ENCODE measurements at regions not wholly inside any gene's neighbourhood (a gene's known extent, or its start where the extent isn't known, plus 50 kb on each side); places are given as distances from the start of the nearest gene placed in this dataset.

DNA sequence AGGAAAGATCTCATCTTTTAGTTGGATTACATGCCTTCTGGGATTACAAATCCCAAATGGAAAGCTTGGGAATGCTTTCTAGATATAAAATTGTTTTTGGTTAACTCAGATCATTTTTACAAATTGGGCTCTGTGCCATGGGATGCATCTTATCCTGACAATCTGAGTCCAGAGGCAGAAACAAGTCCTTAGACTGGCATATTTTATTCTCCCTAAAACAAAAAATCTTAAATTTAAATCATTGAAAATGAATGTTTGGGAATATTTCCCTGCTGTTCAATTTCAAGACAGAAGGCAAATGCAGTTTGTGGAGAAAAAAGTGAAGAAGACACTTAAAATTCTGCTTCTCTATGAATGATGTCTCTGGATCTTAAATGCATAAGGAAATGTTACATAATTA, 456.6 kb upstream of the GOT2 start:
- Histone ChIP-seq H3K9me3 (ENCODE audit: control insufficient read depth in 2 of 2, low read length in 2 of 2) (no peaks in the 10 kb centered on the region), H3K9ac (ENCODE audit: low read depth in 1 of 2, low read length in 2 of 2) (no peak overlapping the region), H3K36me3 (ENCODE audit: control insufficient read depth in 2 of 2, insufficient read depth in 2 of 2, low read length in 2 of 2) (no peaks in the 10 kb centered on the region), H3K27ac (ENCODE audit: low read depth in 2 of 2, low read length in 2 of 2) (no peak overlapping the region), H3K4me1 (ENCODE audit: control insufficient read depth in 2 of 2, insufficient read depth in 2 of 2, low read length in 2 of 2) (no peaks in the 10 kb centered on the region), H3K4me3 (ENCODE audit: low read length in 2 of 2) (no peak overlapping the region), H3K27me3 (ENCODE audit: control insufficient read depth in 2 of 2, insufficient read depth in 2 of 2, low read length in 2 of 2) (no peaks in the 10 kb centered on the region)

DNA sequence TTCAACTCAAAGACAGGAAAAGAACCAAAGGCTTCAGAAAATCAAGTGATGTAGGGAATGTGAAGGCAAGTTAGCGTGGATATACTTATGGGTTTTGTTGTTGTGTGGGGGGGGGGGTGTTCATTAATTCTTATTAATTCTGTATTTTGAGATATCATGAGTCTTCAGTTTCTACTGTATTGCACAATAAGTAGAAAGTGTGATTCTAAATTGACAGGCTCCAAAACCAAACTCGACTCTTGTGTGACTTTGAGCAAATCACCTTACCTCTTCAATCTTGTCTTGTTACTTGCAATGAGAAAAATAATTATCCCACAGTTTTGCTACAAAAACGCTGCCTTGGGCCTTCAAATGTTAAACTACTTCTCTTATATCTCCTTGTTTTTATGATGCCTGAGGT, 453.9 kb upstream of the GOT2 start:
- peaks cover 0 to 2% of the 10 kb centered on the region in 2 donors for H3K9me3 ChIP-seq (ENCODE audit: control insufficient read depth in 2 of 2, low read length in 2 of 2)
- H3K4me3 ChIP-seq (ENCODE audit: low read length in 2 of 2), result no peak overlapping the region
- no peak overlapping the region for H3K27ac ChIP-seq (ENCODE audit: low read depth in 2 of 2, low read length in 2 of 2)
- H3K9ac ChIP-seq (ENCODE audit: low read depth in 1 of 2, low read length in 2 of 2), result no peak overlapping the region
- no peaks in the 10 kb centered on the region for H3K36me3 ChIP-seq (ENCODE audit: control insufficient read depth in 2 of 2, insufficient read depth in 2 of 2, low read length in 2 of 2)
- no peaks in the 10 kb centered on the region for H3K4me1 ChIP-seq (ENCODE audit: control insufficient read depth in 2 of 2, insufficient read depth in 2 of 2, low read length in 2 of 2)
- no peaks in the 10 kb centered on the region for H3K27me3 ChIP-seq (ENCODE audit: control insufficient read depth in 2 of 2, insufficient read depth in 2 of 2, low read length in 2 of 2)

DNA sequence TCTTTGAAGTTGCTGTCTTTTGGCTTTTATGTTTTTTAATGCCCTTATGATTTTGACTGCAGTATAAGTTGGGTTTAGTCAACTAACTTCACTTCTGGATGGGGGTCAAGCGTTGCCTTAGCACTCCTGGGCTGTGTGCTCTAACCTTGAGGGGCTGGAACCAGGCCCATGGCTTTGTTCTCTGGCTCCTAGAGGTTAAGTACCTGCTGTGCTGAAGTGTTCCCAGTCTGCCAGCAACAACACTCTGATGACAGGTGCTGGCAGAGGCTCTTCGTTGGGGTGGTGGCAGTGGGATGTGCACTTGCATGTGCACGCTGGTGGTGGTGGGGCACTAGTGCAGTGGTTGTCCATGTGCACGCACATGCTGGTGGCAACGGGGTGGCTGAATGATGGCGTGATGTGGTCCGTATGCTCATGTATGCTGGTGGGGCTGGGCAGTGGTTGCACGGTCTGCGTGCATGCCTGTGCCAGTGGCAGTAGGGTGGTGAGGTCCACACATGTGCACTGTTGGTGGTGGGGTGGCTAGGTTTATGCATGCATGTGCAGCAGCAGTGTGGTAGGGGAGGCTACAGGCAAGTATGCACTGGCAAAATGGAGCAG, 447.8 kb upstream of the GOT2 start:
- no peaks in the 10 kb centered on the region for H3K27me3 ChIP-seq (ENCODE audit: control insufficient read depth in 2 of 2, insufficient read depth in 2 of 2, low read length in 2 of 2)
- no peak overlapping the region for H3K9ac ChIP-seq (ENCODE audit: low read depth in 1 of 2, low read length in 2 of 2)
- H3K36me3 ChIP-seq (ENCODE audit: control insufficient read depth in 2 of 2, insufficient read depth in 2 of 2, low read length in 2 of 2), result no peaks in the 10 kb centered on the region
- H3K4me1 ChIP-seq (ENCODE audit: control insufficient read depth in 2 of 2, insufficient read depth in 2 of 2, low read length in 2 of 2), result no peaks in the 10 kb centered on the region
- H3K27ac ChIP-seq (ENCODE audit: low read depth in 2 of 2, low read length in 2 of 2), result no peak overlapping the region
- H3K9me3 ChIP-seq (ENCODE audit: control insufficient read depth in 2 of 2, low read length in 2 of 2), result peaks cover 0 to 2% of the 10 kb centered on the region in 2 donors
- no peak overlapping the region for H3K4me3 ChIP-seq (ENCODE audit: low read length in 2 of 2)

DNA sequence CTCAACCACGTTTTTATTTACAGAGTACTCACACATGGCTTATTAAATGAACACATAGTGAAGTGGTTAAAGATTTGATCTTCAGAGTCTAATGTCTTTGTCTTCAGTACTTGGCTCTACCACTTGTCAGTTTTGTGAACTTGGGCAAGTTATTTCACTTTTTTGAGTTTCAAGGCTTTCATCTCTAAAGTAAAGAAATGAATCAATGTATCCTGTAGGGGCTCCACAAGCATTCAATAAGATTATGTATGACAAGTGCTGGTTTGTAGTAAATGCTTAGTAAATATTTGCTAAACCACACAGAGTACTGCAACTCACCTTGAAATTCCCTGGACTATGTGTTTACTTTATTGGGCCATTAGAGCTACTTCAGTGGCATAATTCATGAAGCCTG, 446.0 kb upstream of the GOT2 start:
- Histone ChIP-seq H3K27ac (ENCODE audit: low read depth in 2 of 2, low read length in 2 of 2) (no peak overlapping the region), H3K4me3 (ENCODE audit: low read length in 2 of 2) (no peak overlapping the region), H3K9me3 (ENCODE audit: control insufficient read depth in 2 of 2, low read length in 2 of 2) (peaks cover 0 to 2% of the 10 kb centered on the region in 2 donors), H3K27me3 (ENCODE audit: control insufficient read depth in 2 of 2, insufficient read depth in 2 of 2, low read length in 2 of 2) (no peaks in the 10 kb centered on the region), H3K36me3 (ENCODE audit: control insufficient read depth in 2 of 2, insufficient read depth in 2 of 2, low read length in 2 of 2) (no peaks in the 10 kb centered on the region), H3K9ac (ENCODE audit: low read depth in 1 of 2, low read length in 2 of 2) (no peak overlapping the region), H3K4me1 (ENCODE audit: control insufficient read depth in 2 of 2, insufficient read depth in 2 of 2, low read length in 2 of 2) (no peaks in the 10 kb centered on the region)

DNA sequence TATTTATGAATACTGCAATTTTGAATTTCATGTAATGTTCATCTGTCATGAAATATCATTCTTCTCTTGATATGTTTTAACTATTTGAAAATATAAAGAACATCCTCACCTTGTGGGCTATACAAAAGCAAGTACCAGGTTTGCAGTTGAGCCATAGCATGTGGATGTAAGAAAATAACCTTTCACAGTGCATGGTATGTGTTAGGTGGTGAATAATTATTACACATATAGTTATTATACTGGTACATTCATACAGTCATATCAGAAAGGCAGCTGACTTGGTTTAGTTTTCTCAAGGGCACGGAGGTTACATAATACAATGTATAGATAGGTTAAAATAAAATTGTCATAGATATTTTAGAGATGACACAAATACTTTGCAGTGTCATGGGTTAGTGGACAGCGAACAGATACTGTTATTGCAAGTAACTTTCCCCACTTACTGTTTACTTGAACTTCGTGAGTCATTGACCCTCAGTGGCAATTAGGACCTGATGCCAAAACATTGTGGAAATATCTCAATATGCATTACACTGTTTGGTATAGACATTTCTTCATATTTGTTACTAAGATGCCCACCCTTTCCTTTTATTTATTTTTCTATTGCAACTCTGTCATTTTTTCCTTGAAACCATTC, 445.4 kb upstream of the GOT2 start:
- Histone ChIP-seq H3K27me3 (ENCODE audit: control insufficient read depth in 2 of 2, insufficient read depth in 2 of 2, low read length in 2 of 2) (no peaks in the 10 kb centered on the region), H3K36me3 (ENCODE audit: control insufficient read depth in 2 of 2, insufficient read depth in 2 of 2, low read length in 2 of 2) (no peaks in the 10 kb centered on the region), H3K4me1 (ENCODE audit: control insufficient read depth in 2 of 2, insufficient read depth in 2 of 2, low read length in 2 of 2) (no peaks in the 10 kb centered on the region), H3K9ac (ENCODE audit: low read depth in 1 of 2, low read length in 2 of 2) (no peak overlapping the region), H3K9me3 (ENCODE audit: control insufficient read depth in 2 of 2, low read length in 2 of 2) (peaks cover 0 to 2% of the 10 kb centered on the region in 2 donors), H3K4me3 (ENCODE audit: low read length in 2 of 2) (no peak overlapping the region), H3K27ac (ENCODE audit: low read depth in 2 of 2, low read length in 2 of 2) (no peak overlapping the region)

DNA sequence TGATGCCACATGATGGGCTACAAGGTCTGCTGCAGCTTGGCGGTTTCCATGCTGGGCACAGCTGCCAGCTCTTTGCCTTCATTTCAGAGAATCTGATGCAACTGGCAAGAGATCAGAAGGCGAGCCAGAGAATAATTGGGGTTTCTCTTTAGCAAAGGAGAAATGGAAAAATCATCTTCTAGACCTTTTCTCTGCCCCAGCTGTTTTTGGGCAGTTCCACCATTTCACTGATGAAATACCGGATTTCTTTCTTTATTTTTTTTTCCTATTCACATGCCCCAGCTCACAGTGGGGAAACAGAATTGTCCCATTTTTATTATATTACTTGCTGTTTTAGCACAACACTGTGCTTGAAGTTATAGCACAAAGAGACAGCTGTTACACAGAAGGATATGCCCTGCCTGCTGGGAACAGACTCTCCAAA, 439.3 kb upstream of the GOT2 start:
- no peaks in the 10 kb centered on the region for H3K27me3 ChIP-seq (ENCODE audit: control insufficient read depth in 2 of 2, insufficient read depth in 2 of 2, low read length in 2 of 2)

DNA sequence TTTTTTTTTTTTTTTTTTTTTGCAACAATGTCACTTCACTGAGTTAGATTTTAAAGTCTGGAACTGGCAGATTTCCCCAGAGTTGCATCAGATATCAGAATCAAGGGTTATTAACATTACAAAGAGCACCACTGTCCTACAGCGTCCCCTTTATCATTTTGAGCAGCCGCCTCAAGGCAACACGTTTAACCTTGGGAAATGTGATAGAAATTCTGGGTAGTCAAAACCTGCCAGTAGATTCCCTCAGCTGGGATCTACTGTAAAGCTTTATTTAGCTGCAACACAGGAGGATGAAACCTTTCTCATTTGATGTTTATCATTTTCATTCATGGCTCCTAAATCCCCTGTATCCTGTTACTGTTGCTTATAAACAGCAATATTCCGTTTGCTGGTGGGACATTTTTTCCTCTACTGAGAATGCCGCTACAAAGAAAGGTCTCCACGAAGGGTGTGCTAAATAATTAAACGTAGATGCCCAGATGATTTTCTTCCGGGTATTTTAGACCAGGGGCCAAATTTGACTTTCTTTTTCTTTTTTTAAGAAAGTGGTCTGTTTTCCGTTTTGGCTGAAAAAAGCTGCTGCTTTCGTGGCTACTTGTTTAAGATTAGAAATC, 436.1 kb upstream of the GOT2 start:
- no peaks in the 10 kb centered on the region for H3K27me3 ChIP-seq (ENCODE audit: control insufficient read depth in 2 of 2, insufficient read depth in 2 of 2, low read length in 2 of 2)
- H3K36me3 ChIP-seq (ENCODE audit: control insufficient read depth in 2 of 2, insufficient read depth in 2 of 2, low read length in 2 of 2), result no peaks in the 10 kb centered on the region
- H3K9ac ChIP-seq (ENCODE audit: low read depth in 1 of 2, low read length in 2 of 2), result no peak overlapping the region
- no peak overlapping the region for H3K27ac ChIP-seq (ENCODE audit: low read depth in 2 of 2, low read length in 2 of 2)
- no peak overlapping the region for H3K4me3 ChIP-seq (ENCODE audit: low read length in 2 of 2)
- no peaks in the 10 kb centered on the region for H3K4me1 ChIP-seq (ENCODE audit: control insufficient read depth in 2 of 2, insufficient read depth in 2 of 2, low read length in 2 of 2)
- H3K9me3 ChIP-seq (ENCODE audit: control insufficient read depth in 2 of 2, low read length in 2 of 2), result no peaks in the 10 kb centered on the region

More for the DNA sequence above, 439.3 kb upstream of the GOT2 start:
- no peaks in the 10 kb centered on the region for H3K4me1 ChIP-seq (ENCODE audit: control insufficient read depth in 2 of 2, insufficient read depth in 2 of 2, low read length in 2 of 2)
- H3K9me3 ChIP-seq (ENCODE audit: control insufficient read depth in 2 of 2, low read length in 2 of 2), result no peaks in the 10 kb centered on the region
- H3K27ac ChIP-seq (ENCODE audit: low read depth in 2 of 2, low read length in 2 of 2), result no peak overlapping the region
- no peaks in the 10 kb centered on the region for H3K36me3 ChIP-seq (ENCODE audit: control insufficient read depth in 2 of 2, insufficient read depth in 2 of 2, low read length in 2 of 2)
- no peak overlapping the region for H3K4me3 ChIP-seq (ENCODE audit: low read length in 2 of 2)
- H3K9ac ChIP-seq (ENCODE audit: low read depth in 1 of 2, low read length in 2 of 2), result no peak overlapping the region

DNA sequence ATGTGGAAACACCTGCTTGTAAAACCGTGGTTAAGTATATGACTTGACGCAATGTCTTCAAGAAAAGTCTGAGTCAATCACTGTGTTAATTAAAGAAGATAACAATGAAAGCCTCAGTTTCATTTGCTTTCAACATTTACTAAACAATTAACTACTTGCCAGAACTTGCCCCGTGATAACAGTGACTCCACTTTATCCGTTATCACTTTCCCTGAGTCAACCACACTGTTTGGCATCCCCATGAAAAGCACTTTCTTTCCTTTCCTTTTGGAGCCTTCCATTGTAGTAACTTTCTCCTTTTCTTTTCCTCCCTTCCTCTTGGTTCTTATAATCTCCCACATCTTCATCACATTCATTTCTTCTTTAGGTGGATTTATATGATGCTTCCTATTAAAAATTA, 435.1 kb upstream of the GOT2 start:
- Histone ChIP-seq H3K4me1 (ENCODE audit: control insufficient read depth in 2 of 2, insufficient read depth in 2 of 2, low read length in 2 of 2) (no peaks in the 10 kb centered on the region), H3K36me3 (ENCODE audit: control insufficient read depth in 2 of 2, insufficient read depth in 2 of 2, low read length in 2 of 2) (no peaks in the 10 kb centered on the region), H3K9ac (ENCODE audit: low read depth in 1 of 2, low read length in 2 of 2) (no peak overlapping the region), H3K4me3 (ENCODE audit: low read length in 2 of 2) (no peak overlapping the region), H3K9me3 (ENCODE audit: control insufficient read depth in 2 of 2, low read length in 2 of 2) (peaks cover 0 to 2% of the 10 kb centered on the region in 2 donors), H3K27me3 (ENCODE audit: control insufficient read depth in 2 of 2, insufficient read depth in 2 of 2, low read length in 2 of 2) (no peaks in the 10 kb centered on the region), H3K27ac (ENCODE audit: low read depth in 2 of 2, low read length in 2 of 2) (no peak overlapping the region)

DNA sequence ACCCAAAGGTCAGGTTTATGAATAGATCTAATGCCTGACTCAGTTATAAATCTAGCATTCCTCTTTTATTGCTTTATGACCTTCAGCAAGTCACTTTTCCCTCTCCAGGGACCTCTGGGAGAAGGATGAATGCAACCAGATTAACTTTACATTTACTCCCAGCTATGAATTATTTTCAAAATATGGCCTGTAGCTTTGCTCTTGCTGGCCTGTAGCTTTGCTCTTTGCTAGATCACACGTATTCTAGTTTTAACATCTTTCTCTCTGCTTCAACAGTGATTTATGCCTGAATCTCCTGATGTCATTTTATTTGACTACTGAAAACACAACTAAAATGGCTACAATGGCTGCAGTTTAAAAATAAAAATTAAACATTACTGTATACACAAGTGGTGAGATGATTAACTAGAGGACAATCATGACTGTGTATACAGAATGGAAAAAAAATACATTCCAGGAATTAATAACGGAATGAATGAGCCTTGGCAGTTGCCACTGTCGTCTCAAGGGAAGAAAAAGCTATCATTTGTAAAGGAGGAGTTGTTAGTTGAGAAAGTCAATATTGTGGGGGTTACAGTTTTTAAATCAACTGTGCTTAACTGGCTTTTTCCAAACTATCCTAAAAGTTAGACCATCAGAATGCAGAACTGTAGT, 434.5 kb upstream of the GOT2 start:
- H3K9me3 ChIP-seq (ENCODE audit: control insufficient read depth in 2 of 2, low read length in 2 of 2), result peaks cover 0 to 2% of the 10 kb centered on the region in 2 donors
- H3K9ac ChIP-seq (ENCODE audit: low read depth in 1 of 2, low read length in 2 of 2), result no peak overlapping the region
- H3K4me1 ChIP-seq (ENCODE audit: control insufficient read depth in 2 of 2, insufficient read depth in 2 of 2, low read length in 2 of 2), result no peaks in the 10 kb centered on the region
- no peaks in the 10 kb centered on the region for H3K36me3 ChIP-seq (ENCODE audit: control insufficient read depth in 2 of 2, insufficient read depth in 2 of 2, low read length in 2 of 2)
- no peak overlapping the region for H3K27ac ChIP-seq (ENCODE audit: low read depth in 2 of 2, low read length in 2 of 2)
- no peaks in the 10 kb centered on the region for H3K27me3 ChIP-seq (ENCODE audit: control insufficient read depth in 2 of 2, insufficient read depth in 2 of 2, low read length in 2 of 2)
- no peak overlapping the region for H3K4me3 ChIP-seq (ENCODE audit: low read length in 2 of 2)

DNA sequence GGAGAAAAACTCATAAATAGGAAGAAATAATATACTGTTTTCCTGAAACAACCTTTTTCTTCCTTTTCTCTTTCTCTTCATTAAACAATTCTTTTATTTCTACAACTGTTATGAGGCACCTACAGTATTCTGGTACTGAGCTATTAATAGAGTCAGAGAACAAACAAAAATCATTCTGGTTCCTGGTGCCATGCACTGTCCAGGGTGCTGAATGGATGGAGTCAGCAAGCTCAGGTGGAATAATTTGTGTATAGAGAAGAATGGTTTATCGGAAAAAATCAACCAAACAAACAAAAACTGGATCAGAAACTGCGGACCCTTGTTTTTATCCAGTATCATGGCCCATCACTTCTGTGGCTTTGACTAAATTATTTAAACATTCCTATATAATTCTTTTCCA, 430.3 kb upstream of the GOT2 start:
- no peak overlapping the region for H3K9ac ChIP-seq (ENCODE audit: low read depth in 1 of 2, low read length in 2 of 2)
- H3K9me3 ChIP-seq (ENCODE audit: control insufficient read depth in 2 of 2, low read length in 2 of 2), result peaks cover 2% of the 10 kb centered on the region in 2 donors
- no peak overlapping the region for H3K27ac ChIP-seq (ENCODE audit: low read depth in 2 of 2, low read length in 2 of 2)
- H3K36me3 ChIP-seq (ENCODE audit: control insufficient read depth in 2 of 2, insufficient read depth in 2 of 2, low read length in 2 of 2), result no peaks in the 10 kb centered on the region
- H3K27me3 ChIP-seq (ENCODE audit: control insufficient read depth in 2 of 2, insufficient read depth in 2 of 2, low read length in 2 of 2), result no peaks in the 10 kb centered on the region
- H3K4me1 ChIP-seq (ENCODE audit: control insufficient read depth in 2 of 2, insufficient read depth in 2 of 2, low read length in 2 of 2), result no peaks in the 10 kb centered on the region
- H3K4me3 ChIP-seq (ENCODE audit: low read length in 2 of 2), result no peak overlapping the region

Data from mucosa of rectum (tissue), 2 donors.